Mesenchymal stem cell (in vitro differentiated cells and primary cell): ENCODE measurements at regions not wholly inside any gene's neighbourhood (a gene's known extent, or its start where the extent isn't known, plus 50 kb on each side); places are given as distances from the start of the nearest gene placed in this dataset.
"Not testable (repeated sequence)": the region's sequence is repeated elsewhere in the genome, so short reads cannot be mapped to it uniquely, and the experiment has no call there.

Experiments used
- DNase-seq: peaks from one replicate; pipeline ENCODE4 v3.0.0-alpha.2; 2013
- H2AFZ ChIP-seq: one replicate; pipeline ENCODE4 v1.6.1; 2013; ENCODE audit warnings: low read depth, mild to moderate bottlenecking, control low read depth, inconsistent platforms, low read length, moderate library complexity
- H2AK5ac ChIP-seq: 2 replicates; pipeline ENCODE4 v1.6.1; 2013; ENCODE audit warnings: low read length, moderate library complexity, mild to moderate bottlenecking, inconsistent platforms; ENCODE audit not compliant: severe bottlenecking
- H2BK120ac ChIP-seq: one replicate; pipeline ENCODE4 v1.6.1; 2013; ENCODE audit warnings: low read depth, mild to moderate bottlenecking, inconsistent platforms, low read length, moderate library complexity
- H2BK12ac ChIP-seq, 2 experiments: one replicate each; pipeline ENCODE4 v1.6.1; 2013; ENCODE audit warnings: inconsistent platforms in 2 of 2, low read length in 2 of 2, mild to moderate bottlenecking in 2 of 2, moderate library complexity in 2 of 2, control low read depth in 1 of 2
- H2BK15ac ChIP-seq: one replicate; pipeline ENCODE4 v1.6.1; 2013; ENCODE audit warnings: mild to moderate bottlenecking, low read depth, inconsistent platforms; ENCODE audit not compliant: poor library complexity, severe bottlenecking
- H2BK5ac ChIP-seq: 2 replicates; pipeline ENCODE4 v1.6.1; 2013; ENCODE audit warnings: low read depth, mild to moderate bottlenecking, low read length, control low read depth, inconsistent platforms; ENCODE audit not compliant: poor library complexity, severe bottlenecking
- H3K14ac ChIP-seq, 2 experiments: one replicate each; pipeline ENCODE4 v1.6.1; 2013; ENCODE audit warnings: inconsistent platforms in 2 of 2, low read length in 2 of 2, control low read depth in 1 of 2, mild to moderate bottlenecking in 1 of 2, moderate library complexity in 1 of 2
- H3K18ac ChIP-seq, 2 experiments: one replicate each; pipeline ENCODE4 v1.6.1; 2013; ENCODE audit warnings: inconsistent platforms in 2 of 2, low read length in 2 of 2, control low read depth in 1 of 2, low read depth in 1 of 2, mild to moderate bottlenecking in 1 of 2
- H3K23ac ChIP-seq, 2 experiments: one replicate each; pipeline ENCODE4 v1.6.1; 2013; ENCODE audit warnings: inconsistent platforms in 2 of 2, low read length in 2 of 2, mild to moderate bottlenecking in 2 of 2, moderate library complexity in 2 of 2, control low read depth in 1 of 2
- H3K27ac ChIP-seq: 2 replicates; pipeline ENCODE4 v1.5.1; 2013; ENCODE audit warnings: mild to moderate bottlenecking, moderate library complexity, low read length, control low read depth, inconsistent platforms; ENCODE audit not compliant: poor library complexity, severe bottlenecking
- H3K27me3 ChIP-seq, 2 experiments: 2 replicates each; pipeline versions ENCODE4 v1.6.1 to v1.7.0; 2013; ENCODE audit warnings: low read length in 2 of 2, mild to moderate bottlenecking in 2 of 2, moderate library complexity in 2 of 2, control low read depth in 1 of 2, inconsistent platforms in 1 of 2; ENCODE audit not compliant: control insufficient read depth in 1 of 2, insufficient read depth in 1 of 2
- H3K36me3 ChIP-seq, 2 experiments: 2 replicates each; pipeline versions ENCODE4 v1.6.1 to v1.7.0; 2013; ENCODE audit warnings: low read length in 2 of 2, control low read depth in 1 of 2, inconsistent platforms in 1 of 2, low read depth in 1 of 2, mild to moderate bottlenecking in 1 of 2; ENCODE audit not compliant: insufficient read depth in 2 of 2, control insufficient read depth in 1 of 2
- H3K4ac ChIP-seq, 2 experiments: one replicate each; pipeline ENCODE4 v1.6.1; 2013; ENCODE audit warnings: inconsistent platforms in 2 of 2, low read length in 2 of 2, mild to moderate bottlenecking in 2 of 2, moderate library complexity in 2 of 2, control low read depth in 1 of 2, low read depth in 1 of 2
- H3K4me1 ChIP-seq: 2 replicates; pipeline ENCODE4 v1.6.1; 2013; ENCODE audit warnings: low read depth, low read length, control low read depth; ENCODE audit not compliant: control insufficient read depth, insufficient read depth
- H3K4me2 ChIP-seq: 2 replicates; pipeline ENCODE4 v1.6.1; 2013; ENCODE audit warnings: low read length, mild to moderate bottlenecking, inconsistent platforms; ENCODE audit not compliant: poor library complexity, severe bottlenecking
- H3K4me3 ChIP-seq, 2 experiments: 2 replicates each; pipeline versions ENCODE4 v1.5.1 to v1.7.0; 2013; ENCODE audit warnings: low read length in 2 of 2, mild to moderate bottlenecking in 2 of 2, control low read depth in 1 of 2, low read depth in 1 of 2; ENCODE audit not compliant: insufficient read depth in 1 of 2
- H3K79me1 ChIP-seq: replicated peaks from 2 replicates; pipeline ENCODE4 v1.6.1; 2013; ENCODE audit warnings: mild to moderate bottlenecking, control low read depth, low read length, inconsistent platforms; ENCODE audit not compliant: poor library complexity, severe bottlenecking
- H3K9ac ChIP-seq: 2 replicates; pipeline ENCODE4 v1.7.0; 2013; ENCODE audit warnings: mild to moderate bottlenecking, low read length, moderate library complexity
- H3K9me3 ChIP-seq: 2 replicates; pipeline ENCODE4 v1.7.0; 2013; ENCODE audit warnings: mild to moderate bottlenecking, low read length; ENCODE audit not compliant: control insufficient read depth
- H4K8ac ChIP-seq: one replicate; pipeline ENCODE4 v1.6.1; 2013; ENCODE audit warnings: inconsistent platforms, mild to moderate bottlenecking, low read length, moderate library complexity
- H4K91ac ChIP-seq: one replicate; pipeline ENCODE4 v1.6.1; 2013; ENCODE audit warnings: mild to moderate bottlenecking, low read length, inconsistent platforms
- WGBS: methylation state at CpG from one replicate; pipeline ENCODE4 v1.1.7; 2013; ENCODE audit warnings: mixed read lengths; 5-methylcytosine and 5-hydroxymethylcytosine counted together

DNA sequence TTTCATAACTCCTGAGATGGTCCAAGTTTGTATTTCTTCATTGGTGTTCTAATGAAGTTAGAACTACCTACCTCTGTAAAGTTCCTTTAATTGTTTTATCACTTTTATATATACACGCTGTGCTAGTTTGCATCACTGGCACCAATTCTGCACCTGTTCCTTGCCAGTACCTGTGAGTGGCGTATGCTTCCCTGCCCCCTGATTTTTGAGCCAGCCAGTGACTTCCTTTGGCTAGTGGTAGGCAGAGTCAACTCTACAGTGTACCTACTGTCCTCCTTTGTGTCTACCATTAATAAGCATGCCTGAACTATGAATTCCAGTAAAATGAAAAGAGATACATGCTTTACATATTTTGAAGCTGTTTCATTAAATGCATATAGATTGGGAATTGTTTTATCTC is 186.8 kb upstream of the SPATA31A3 start:
- H2BK120ac ChIP-seq, H3K79me1 ChIP-seq, H2AK5ac ChIP-seq, H2BK15ac ChIP-seq, H3K27me3 ChIP-seq, H4K8ac ChIP-seq, H2BK5ac ChIP-seq, H3K23ac ChIP-seq, H3K4me1 ChIP-seq, H3K36me3 ChIP-seq, H4K91ac ChIP-seq, H3K9ac ChIP-seq, H3K18ac ChIP-seq, H2BK12ac ChIP-seq, H2AFZ ChIP-seq, H3K14ac ChIP-seq, H3K9me3 ChIP-seq, H3K4me2 ChIP-seq, H3K4me3 ChIP-seq, H3K4ac ChIP-seq, DNase-seq, H3K27ac ChIP-seq: not testable (repeated sequence)
- WGBS, result no CpG with 5 or more reads among the region's 2 CpGs

DNA sequence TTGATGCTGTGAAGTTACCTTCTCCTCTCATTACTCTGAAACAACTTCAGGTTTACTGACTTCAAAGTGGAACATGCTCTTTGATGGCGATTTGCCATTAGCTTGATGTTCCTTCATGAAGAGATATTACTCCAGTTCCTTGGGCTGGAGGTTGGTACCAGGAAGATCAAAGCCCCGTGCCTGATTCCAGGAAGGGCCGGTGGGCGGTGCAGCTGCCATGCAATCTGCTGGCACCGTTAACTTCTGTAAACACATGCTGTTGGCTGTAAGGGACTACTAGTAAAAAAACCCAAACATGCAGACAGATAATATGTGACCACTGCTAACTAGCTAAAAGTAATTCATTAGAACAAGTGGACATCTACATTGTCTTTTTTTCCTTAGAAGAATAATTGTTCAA is 182.8 kb upstream of the SPATA31A3 start:
- not testable (repeated sequence) for H3K27ac ChIP-seq, H2BK15ac ChIP-seq, H3K18ac ChIP-seq, H3K4ac ChIP-seq, H3K36me3 ChIP-seq, H3K9me3 ChIP-seq, H2BK12ac ChIP-seq, H3K79me1 ChIP-seq, H4K8ac ChIP-seq, H3K4me3 ChIP-seq, H3K27me3 ChIP-seq, H3K9ac ChIP-seq, H3K4me1 ChIP-seq, H2BK5ac ChIP-seq, DNase-seq, H3K4me2 ChIP-seq, H2AFZ ChIP-seq, H4K91ac ChIP-seq, H2BK120ac ChIP-seq, H3K14ac ChIP-seq, H3K23ac ChIP-seq, H2AK5ac ChIP-seq
- no CpG with 5 or more reads among the region's 5 CpGs for WGBS

DNA sequence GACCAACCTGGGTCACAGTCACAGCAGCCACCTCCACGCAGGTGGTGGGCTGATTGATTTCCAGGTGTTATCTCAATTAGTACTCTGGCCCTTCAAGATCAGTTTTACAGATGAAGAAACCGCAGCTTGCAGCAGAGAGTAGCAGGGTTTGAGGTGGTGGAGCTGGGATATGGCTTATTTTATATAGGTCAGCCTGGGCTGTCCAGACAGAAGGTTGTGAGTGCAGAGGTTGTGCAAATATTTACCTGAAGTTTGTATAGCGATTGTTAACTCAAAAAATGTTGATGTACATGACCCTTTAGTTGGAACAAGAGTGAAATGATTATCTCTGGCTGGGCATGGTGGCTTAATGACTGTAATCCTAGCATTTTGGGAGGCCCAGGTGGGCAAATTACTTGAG is 179.4 kb upstream of the SPATA31A3 start:
- not testable (repeated sequence) for H4K91ac ChIP-seq, H3K9me3 ChIP-seq, H3K4me2 ChIP-seq, H2BK15ac ChIP-seq, H2AK5ac ChIP-seq, H3K79me1 ChIP-seq, H2BK5ac ChIP-seq, H3K36me3 ChIP-seq, H3K4me1 ChIP-seq, H3K9ac ChIP-seq, H3K18ac ChIP-seq, DNase-seq, H2AFZ ChIP-seq, H3K14ac ChIP-seq, H3K27me3 ChIP-seq, H3K27ac ChIP-seq, H4K8ac ChIP-seq, H2BK120ac ChIP-seq, H3K23ac ChIP-seq, H3K4me3 ChIP-seq, H3K4ac ChIP-seq, H2BK12ac ChIP-seq
- no CpG with 5 or more reads among the region's 3 CpGs for WGBS

DNA sequence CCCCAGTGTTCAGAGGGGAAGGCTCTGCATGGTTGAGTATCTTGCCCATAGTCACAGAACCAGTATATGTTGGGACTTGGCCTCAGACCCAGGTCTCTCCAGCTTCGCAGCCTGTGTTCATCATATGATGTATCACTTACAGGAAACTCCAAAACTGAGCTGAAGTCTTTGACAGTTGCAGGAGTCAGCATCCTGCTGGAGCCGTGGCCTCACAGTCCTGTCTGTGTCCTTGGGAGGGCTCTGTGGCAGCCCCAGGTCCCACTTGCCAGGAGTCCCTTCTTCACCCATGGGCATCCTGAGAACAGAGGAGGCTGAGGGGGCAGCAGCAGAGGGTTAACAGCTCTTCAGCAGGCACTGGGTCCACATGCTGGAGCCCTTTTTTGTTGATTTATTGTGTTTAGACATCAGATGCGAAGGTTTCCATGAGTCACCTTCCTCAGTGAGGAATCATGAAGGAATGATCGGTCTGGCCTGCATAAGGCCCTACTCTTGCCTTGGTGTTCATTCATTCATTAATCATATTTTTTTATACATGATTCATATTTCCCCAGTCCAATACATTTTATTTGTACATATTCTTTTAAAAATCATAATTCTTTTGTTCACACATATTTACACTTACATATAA is 176.3 kb upstream of the SPATA31A3 start:
- not testable (repeated sequence) for H4K8ac ChIP-seq, H2BK15ac ChIP-seq, DNase-seq, H3K23ac ChIP-seq, H3K4me3 ChIP-seq, H2BK120ac ChIP-seq, H3K27ac ChIP-seq, H2AK5ac ChIP-seq, H2BK5ac ChIP-seq, H3K9ac ChIP-seq, H2BK12ac ChIP-seq, H4K91ac ChIP-seq, H2AFZ ChIP-seq, H3K9me3 ChIP-seq, H3K14ac ChIP-seq, H3K27me3 ChIP-seq, H3K4ac ChIP-seq, H3K4me2 ChIP-seq, H3K36me3 ChIP-seq, H3K79me1 ChIP-seq, H3K18ac ChIP-seq, H3K4me1 ChIP-seq
- no CpG with 5 or more reads among the region's 4 CpGs for WGBS
